ENCODE measurements at regions not wholly inside any gene's neighbourhood (a gene's known extent, or its start where the extent isn't known, plus 50 kb on each side); places are given as distances from the start of the nearest gene placed in this dataset.

GRCh38 chr18:7325126-7325430 is 94.2 kb downstream of the LRRC30 start:
- no peak overlapping the region for H2AFZ ChIP-seq (ENCODE audit: control insufficient read depth, low read depth, low read length)
- no peak overlapping the region for H3K27ac ChIP-seq (ENCODE audit: control insufficient read depth, insufficient read depth)
- intact Hi-C loops (cut with micrococcal nuclease; ENCODE audit: unreplicated experiment) (no loop called here), in situ Hi-C loops (cut with MboI) (no loop called here)
- ChIA-PET RAD21 (ENCODE audit: unreplicated experiment) (no interaction called here), SMC1A (ENCODE audit: uncharacterized antibody, unreplicated experiment) (no interaction called here), CTCF (no interaction called here), POLR2A (no interaction called here)
- H3K79me2 ChIP-seq (ENCODE audit: control insufficient read depth, insufficient read depth, low read length), result no peaks in the 10 kb centered on the region
- no peak for FAIRE-seq
- WGBS (ENCODE audit: insufficient coverage, insufficient replicate concordance, low lambda C conversion rate, missing lambda C conversion rate), result 31% methylated on average over 5 of the region's 5 CpGs
- no peaks in the 10 kb centered on the region for H3K4me1 ChIP-seq (ENCODE audit: control insufficient read depth, insufficient read depth, low read length)
- H3K9me3 ChIP-seq (replicated peaks; ENCODE audit: control insufficient read depth, insufficient read depth, low read length), result no peaks in the 10 kb centered on the region
- no peaks in the 10 kb centered on the region for H3K36me3 ChIP-seq (ENCODE audit: control insufficient read depth in 2 of 2, insufficient read depth in 2 of 2, low read length in 1 of 2)
- TF ChIP-seq WRNIP1 (IDR thresholded peaks at IDR 0.05; ENCODE audit: borderline replicate concordance, low read depth, low read length) (no peak), STAT3 (IDR thresholded peaks at IDR 0.05; ENCODE audit: low read depth, low read length) (no peak), BCLAF1 (IDR thresholded peaks at IDR 0.05) (no peak), NFYB (IDR thresholded peaks at IDR 0.05; ENCODE audit: insufficient read depth, low read depth, low read length) (no peak), TBL1XR1 (IDR thresholded peaks at IDR 0.05; ENCODE audit: low read depth, low read length) (no peak), ZBTB4 (CRISPR knock-in tag; IDR thresholded peaks at IDR 0.05) (no peak), IKZF2 (IDR thresholded peaks at IDR 0.05) (no peak)
- H3K27me3 ChIP-seq (replicated peaks in 1 of 2; ENCODE audit: control insufficient read depth in 2 of 2, insufficient read depth in 2 of 2, low read length in 1 of 2), result no peaks in the 10 kb centered on the region
- no peak overlapping the region for H3K4me2 ChIP-seq (ENCODE audit: control insufficient read depth, insufficient read depth)
- no peak overlapping the region for H3K4me3 ChIP-seq
- H3K9ac ChIP-seq (ENCODE audit: control insufficient read depth, insufficient read depth, low read length), result no peak overlapping the region
- H4K20me1 ChIP-seq (ENCODE audit: control insufficient read depth, insufficient read depth), result no peaks in the 10 kb centered on the region
- no peak for ATAC-seq
- no peak for DNase-seq (ENCODE audit: low read depth, low spot score)
- BruUV-seq (replicated peaks), result no TSS peak
